Endothelial cell of umbilical vein (primary cell): ENCODE measurements at regions not wholly inside any gene's neighbourhood (a gene's known extent, or its start where the extent isn't known, plus 50 kb on each side); places are given as distances from the start of the nearest gene placed in this dataset.

Experiments
- BruUV-seq: library from RNA; stranded (reverse); fragments of 400-500 nt; replicated peaks from 2 replicates; lab custom pipeline; 2021; lab: Mats Ljungman, UMichigan
- CTCF ChIA-PET: fragments of 300-600, 350-600 bp; sonication (Branson Sonifier 250); formaldehyde crosslinking; loops from one replicate; lab custom pipeline; 2021; ENCODE audit warnings: antibody characterized with exemption, inconsistent platforms; lab: Charles Lee
- POLR2A ChIA-PET: fragments of 300-600, 350-600 bp; sonication (Branson Sonifier 250); formaldehyde crosslinking; loops from one replicate; lab custom pipeline; 2021; ENCODE audit warnings: antibody characterized with exemption, inconsistent platforms; lab: Charles Lee
- DNase-seq: peaks from one replicate; pipeline ENCODE4 v3.0.0-alpha.2; 2011; ENCODE audit warnings: low read depth, low spot score
- FAIRE-seq: peaks from 2 replicates; lab custom pipeline; 2011; peaks lifted over from hg19 to GRCh38; lab: Jason Lieb, UNC
- H2AFZ ChIP-seq: 2 replicates; pipeline ENCODE4 v1.6.0; 2012; ENCODE audit warnings: low read depth, low read length, control low read depth, inconsistent platforms
- H3K27ac ChIP-seq: 2 replicates; pipeline ENCODE4 v1.5.1; 2011; ENCODE audit warnings: low read depth, mild to moderate bottlenecking, control low read depth, low read length, moderate library complexity; ENCODE audit not compliant: insufficient read depth
- H3K27me3 ChIP-seq, 2 experiments: 2 replicates each; pipeline versions ENCODE4 v1.6.0 to v1.6.1; 2011; ENCODE audit warnings: low read length in 2 of 2, mixed read lengths in 1 of 2; ENCODE audit not compliant: control insufficient read depth in 2 of 2, insufficient read depth in 2 of 2
- H3K36me3 ChIP-seq, 2 experiments: 2 replicates in 1 of 2; 3 replicates in 1 of 2; pipeline ENCODE4 v1.5.1; 2011; ENCODE audit warnings: low read length in 2 of 2, mild to moderate bottlenecking in 1 of 2, moderate library complexity in 1 of 2; ENCODE audit not compliant: control insufficient read depth in 2 of 2, insufficient read depth in 2 of 2; ENCODE audit errors: extremely low read depth in 1 of 2
- H3K4me1 ChIP-seq: 3 replicates; pipeline ENCODE4 v1.5.1; 2011; ENCODE audit warnings: mild to moderate bottlenecking, low read length; ENCODE audit not compliant: control insufficient read depth, insufficient read depth; ENCODE audit errors: extremely low read depth
- H3K4me2 ChIP-seq: 2 replicates; pipeline ENCODE4 v1.6.1; 2011; ENCODE audit warnings: low read length, control low read depth, mixed read lengths; ENCODE audit not compliant: insufficient read depth
- H3K4me3 ChIP-seq, 3 experiments: fragments of 200-600 bp in 1 of 3; sonication (generic), shearing (Covaris generic) in 1 of 3; replicated peaks in 1 of 3; 2 replicates each; pipeline ENCODE4 v1.5.1; 2011 to 2016; ENCODE audit warnings: control low read depth in 3 of 3, low read length in 3 of 3, mild to moderate bottlenecking in 2 of 3, inconsistent platforms in 1 of 3, low read depth in 1 of 3, moderate library complexity in 1 of 3; ENCODE audit not compliant: insufficient read depth in 1 of 3
- H3K79me2 ChIP-seq: 2 replicates; pipeline ENCODE4 v1.6.0; 2012; ENCODE audit warnings: low read length, inconsistent platforms; ENCODE audit not compliant: control insufficient read depth, insufficient read depth
- H3K9ac ChIP-seq: replicated peaks from 2 replicates; pipeline ENCODE3; 2011; ENCODE audit warnings: low read length, control low read depth; ENCODE audit not compliant: insufficient read depth; ENCODE audit errors: extremely low read depth
- H3K9me1 ChIP-seq: replicated peaks from 3 replicates; pipeline ENCODE4 v1.6.0; 2011; ENCODE audit warnings: mild to moderate bottlenecking, low read length; ENCODE audit not compliant: control insufficient read depth, insufficient read depth; ENCODE audit errors: extremely low read depth
- H3K9me3 ChIP-seq: replicated peaks from 2 replicates; pipeline ENCODE4 v1.5.1; 2012; ENCODE audit warnings: low read length, inconsistent platforms; ENCODE audit not compliant: control insufficient read depth, insufficient read depth
- H4K20me1 ChIP-seq: replicated peaks from 2 replicates; pipeline ENCODE3; 2011; ENCODE audit warnings: mild to moderate bottlenecking, low read length; ENCODE audit not compliant: control insufficient read depth, insufficient read depth; ENCODE audit errors: extremely low read depth
- EZH2 ChIP-seq: IDR thresholded peaks from 2 replicates; pipeline ENCODE4 v1.6.1; 2012; ENCODE audit warnings: borderline replicate concordance, low read depth, mild to moderate bottlenecking, moderate library complexity, low read length, inconsistent platforms; ENCODE audit not compliant: severe bottlenecking
- FOS ChIP-seq: IDR thresholded peaks from 2 replicates; pipeline ENCODE4 v1.6.1; 2011; ENCODE audit warnings: mild to moderate bottlenecking, low read length, moderate library complexity, borderline replicate concordance; ENCODE audit not compliant: insufficient read depth
- GATA2 ChIP-seq: IDR thresholded peaks from 2 replicates; pipeline ENCODE4 v1.7.0; 2011; ENCODE audit warnings: low read depth, mild to moderate bottlenecking, moderate library complexity, mixed read lengths, low read length; ENCODE audit not compliant: insufficient read length, insufficient read depth
- JUN ChIP-seq: IDR thresholded peaks from 2 replicates; pipeline ENCODE4 v1.6.1; 2011; ENCODE audit warnings: borderline replicate concordance, low read depth; ENCODE audit not compliant: insufficient read length, insufficient read depth
- MYC ChIP-seq: IDR thresholded peaks from one replicate; pipeline ENCODE4 v1.6.1; 2011; ENCODE audit warnings: mild to moderate bottlenecking, low read depth, low read length
- POLR2A ChIP-seq: IDR thresholded peaks from 2 replicates; pipeline ENCODE4 v1.6.1; 2012; ENCODE audit warnings: low read depth, mild to moderate bottlenecking, control low read depth, low read length
- POLR2AphosphoS5 ChIP-seq: IDR thresholded peaks from 2 replicates; pipeline ENCODE4 v1.6.1; 2012; ENCODE audit warnings: low read depth, mild to moderate bottlenecking, control low read depth, low read length, moderate library complexity; ENCODE audit not compliant: insufficient read depth
- dilution Hi-C: fragments of 300-500 bp; cut with MboI; formaldehyde crosslinking; loops from one replicate; pipeline ENCODE4 v1.15.0; 2019; ENCODE audit warnings: low sequenced_read_pairs; ENCODE audit not compliant: extremely low pct_ligation_motif_present
- intact Hi-C: fragments of 100-400 bp; cut with micrococcal nuclease; formaldehyde crosslinking; loops from one replicate; pipeline ENCODE4 v1.10.0; 2022
- TF ChIP-seq, protein P1 (sequence below), 2 donors: IDR thresholded peaks; 1 replicate in 1 of 2; 2 replicates in 1 of 2; pipeline ENCODE4 v1.5.1; 2011; ENCODE audit warnings: low read length in 2 of 2, mild to moderate bottlenecking in 2 of 2, moderate library complexity in 2 of 2, control low read depth in 1 of 2, inconsistent platforms in 1 of 2, low read depth in 1 of 2; ENCODE audit not compliant: insufficient read depth in 1 of 2; ENCODE audit errors: extremely low read depth in 1 of 2
- TF ChIP-seq, protein P2 (sequence below): IDR thresholded peaks from 2 replicates; pipeline ENCODE4 v1.6.1; 2011; ENCODE audit not compliant: insufficient read depth, insufficient read length

DNA sequence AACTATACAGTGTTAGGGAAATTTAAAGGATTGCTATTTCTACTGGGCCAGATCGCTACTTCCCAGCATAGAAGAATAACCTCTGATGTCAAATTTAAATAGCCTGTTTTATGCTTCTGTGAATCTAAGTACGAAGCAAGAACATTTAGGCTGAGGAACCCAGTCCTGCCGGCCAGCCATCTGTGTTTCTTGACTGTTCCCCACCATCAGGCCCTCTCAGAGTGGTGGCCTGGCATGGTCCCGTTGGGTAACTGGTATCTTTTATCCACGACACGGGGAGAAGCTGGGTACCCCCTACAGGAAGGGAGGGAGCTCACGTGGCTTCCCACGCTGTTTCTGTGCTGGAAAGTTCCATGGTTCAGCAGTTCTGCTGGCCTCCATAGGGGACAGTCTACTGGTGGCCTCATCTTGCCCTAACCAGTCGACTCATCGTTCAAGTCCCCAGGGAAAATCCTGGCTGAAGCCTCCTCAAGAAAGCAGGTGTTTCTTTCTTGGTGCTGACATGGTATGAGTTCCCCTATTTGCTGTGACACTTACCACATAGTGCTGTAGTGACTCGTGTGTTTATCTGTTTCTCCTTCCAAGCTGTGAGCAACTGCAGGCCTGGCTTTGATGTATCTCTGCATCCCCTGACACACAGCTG is 201.7 kb upstream of the NLRP1 start:
- Histone ChIP-seq H3K9me1 (no peaks in the 10 kb centered on the region), H3K27me3 (no peaks in the 10 kb centered on the region), H3K79me2 (no peaks in the 10 kb centered on the region), H2AFZ (peak overlapping the region; percentile 14), H4K20me1 (no peaks in the 10 kb centered on the region), H3K4me3 (no peak overlapping the region), H3K4me2 (peak overlapping the region; percentile 44), H3K9ac (no peak overlapping the region), H3K36me3 (no peaks in the 10 kb centered on the region), H3K27ac (peak overlapping the region; percentile 62), H3K4me1 (peaks cover 17% of the 10 kb centered on the region), H3K9me3 (no peaks in the 10 kb centered on the region)
- ChIA-PET CTCF (interaction anchor here (0.8 to 2.3 kb wide), 8 partner anchors 7 to 283 kb away, joined by 3 to 9 read pairs (median 4); no protein-coding TSS in a partner anchor), POLR2A (interaction anchor here (0.6 kb wide), 1 partner anchor 26 kb away, joined by 3 read pairs; no protein-coding TSS in a partner anchor)
- TF ChIP-seq, protein P1, sequence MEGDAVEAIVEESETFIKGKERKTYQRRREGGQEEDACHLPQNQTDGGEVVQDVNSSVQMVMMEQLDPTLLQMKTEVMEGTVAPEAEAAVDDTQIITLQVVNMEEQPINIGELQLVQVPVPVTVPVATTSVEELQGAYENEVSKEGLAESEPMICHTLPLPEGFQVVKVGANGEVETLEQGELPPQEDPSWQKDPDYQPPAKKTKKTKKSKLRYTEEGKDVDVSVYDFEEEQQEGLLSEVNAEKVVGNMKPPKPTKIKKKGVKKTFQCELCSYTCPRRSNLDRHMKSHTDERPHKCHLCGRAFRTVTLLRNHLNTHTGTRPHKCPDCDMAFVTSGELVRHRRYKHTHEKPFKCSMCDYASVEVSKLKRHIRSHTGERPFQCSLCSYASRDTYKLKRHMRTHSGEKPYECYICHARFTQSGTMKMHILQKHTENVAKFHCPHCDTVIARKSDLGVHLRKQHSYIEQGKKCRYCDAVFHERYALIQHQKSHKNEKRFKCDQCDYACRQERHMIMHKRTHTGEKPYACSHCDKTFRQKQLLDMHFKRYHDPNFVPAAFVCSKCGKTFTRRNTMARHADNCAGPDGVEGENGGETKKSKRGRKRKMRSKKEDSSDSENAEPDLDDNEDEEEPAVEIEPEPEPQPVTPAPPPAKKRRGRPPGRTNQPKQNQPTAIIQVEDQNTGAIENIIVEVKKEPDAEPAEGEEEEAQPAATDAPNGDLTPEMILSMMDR (IDR thresholded peaks at IDR 0.05; ENCODE audit: extremely low read depth in 1 of 2, insufficient read depth in 1 of 2, low read depth in 1 of 2, low read length in 2 of 2) = peak in 1 of 2 donors; percentile 6
- TF ChIP-seq FOS = peak; percentile 34
- no peak for TF ChIP-seq GATA2
- intact Hi-C loops = loop anchor here (1.0 to 5.0 kb wide), 3 partner anchors 27 to 636 kb away; no protein-coding TSS in a partner anchor
- dilution Hi-C loops = no loop called here
- DNase-seq (peak; percentile 48), FAIRE-seq (no peak)
- BruUV-seq = TSS peak; percentile 72

DNA sequence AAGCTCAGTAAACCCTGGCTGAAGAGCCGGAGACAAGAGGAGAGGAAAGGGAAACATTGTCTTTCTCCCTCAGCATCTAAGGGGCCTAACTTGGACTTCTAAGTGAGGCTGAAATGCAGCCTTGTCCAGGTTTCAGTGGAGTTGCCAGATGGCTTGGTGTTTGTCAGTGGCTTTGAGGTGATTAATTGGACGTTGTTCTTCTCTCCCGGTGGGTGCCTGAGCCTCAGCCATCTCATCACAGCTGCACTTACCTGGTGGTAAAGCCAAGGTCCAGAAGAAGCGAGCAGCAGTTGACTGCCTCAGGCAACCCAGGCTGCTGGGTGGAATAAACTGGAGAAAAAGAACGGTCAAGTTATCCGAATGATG is 202.2 kb upstream of the NLRP1 start:
- Histone ChIP-seq H3K79me2 (no peaks in the 10 kb centered on the region), H3K4me2 (no peak overlapping the region), H3K4me3 (no peak overlapping the region), H3K9me1 (no peaks in the 10 kb centered on the region), H2AFZ (peak overlapping the region; percentile 14), H3K4me1 (peaks cover 16% of the 10 kb centered on the region), H3K9ac (no peak overlapping the region), H3K9me3 (no peaks in the 10 kb centered on the region), H3K36me3 (no peaks in the 10 kb centered on the region), H3K27ac (no peak overlapping the region), H3K27me3 (no peaks in the 10 kb centered on the region), H4K20me1 (no peaks in the 10 kb centered on the region)
- dilution Hi-C loops = no loop called here
- DNase-seq = no peak
- ChIA-PET CTCF (interaction anchor here (1.5 to 2.3 kb wide), 4 partner anchors 9 to 14 kb away, joined by 4 to 9 read pairs (median 6); no protein-coding TSS in a partner anchor), POLR2A (interaction anchor here (0.6 kb wide), 1 partner anchor 26 kb away, joined by 3 read pairs; no protein-coding TSS in a partner anchor)
- no TSS peak for BruUV-seq
- no peak for TF ChIP-seq GATA2
- TF ChIP-seq MYC = no peak
- TF ChIP-seq, protein P1 (IDR thresholded peaks at IDR 0.05; ENCODE audit: extremely low read depth in 1 of 2, insufficient read depth in 1 of 2, low read depth in 1 of 2, low read length in 2 of 2) = no peak
- no peak for TF ChIP-seq JUN
- no peak for TF ChIP-seq FOS
- TF ChIP-seq EZH2 = no peak
- TF ChIP-seq, protein P2, sequence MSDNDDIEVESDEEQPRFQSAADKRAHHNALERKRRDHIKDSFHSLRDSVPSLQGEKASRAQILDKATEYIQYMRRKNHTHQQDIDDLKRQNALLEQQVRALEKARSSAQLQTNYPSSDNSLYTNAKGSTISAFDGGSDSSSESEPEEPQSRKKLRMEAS = no peak
- TF ChIP-seq POLR2AphosphoS5 = no peak
- TF ChIP-seq POLR2A = no peak
- FAIRE-seq = no peak
- intact Hi-C loops = loop anchor here (5.0 kb wide), 1 partner anchor 636 kb away; no protein-coding TSS in a partner anchor
